Esophagus squamous epithelium (tissue), 5 donors: ENCODE measurements at regions not wholly inside any gene's neighbourhood (a gene's known extent, or its start where the extent isn't known, plus 50 kb on each side); places are given as distances from the start of the nearest gene placed in this dataset.

Source experiments
- DNase-seq: peaks from one replicate; lab custom pipeline; 2025; lab: John Stamatoyannopoulos, UW
- H3K27ac ChIP-seq, 4 donors: fragments of 200-600 bp; sonication (generic); one replicate each; pipeline ENCODE4 v1.5.1; 2016 to 2019; ENCODE audit warnings: mild to moderate bottlenecking in 1 of 4
- H3K27me3 ChIP-seq, 4 donors: fragments of 200-600 bp; sonication (generic); 1 replicate in 3 of 4; 2 replicates in 1 of 4; pipeline versions ENCODE4 v1.5.1 to v1.6.0; 2017 to 2021; ENCODE audit warnings: antibody characterized with exemption in 1 of 4
- H3K36me3 ChIP-seq, 3 donors: fragments of 200-600 bp; sonication (generic); one replicate each; pipeline ENCODE4 v1.5.1; 2016 to 2019
- H3K4me1 ChIP-seq, 3 donors: fragments of 200-600 bp; sonication (generic); one replicate each; pipeline ENCODE4 v1.5.1; 2017 to 2019
- H3K4me3 ChIP-seq, 4 donors: fragments of 200-600 bp; sonication (generic); 1 replicate in 3 of 4; 2 replicates in 1 of 4; pipeline ENCODE4 v1.5.1; 2016 to 2019; ENCODE audit warnings: mild to moderate bottlenecking in 2 of 4, moderate library complexity in 1 of 4
- H3K9me3 ChIP-seq, 3 donors: fragments of 200-600 bp; sonication (generic); one replicate each; pipeline ENCODE4 v1.5.1; 2016 to 2019
- POLR2A ChIP-seq, 4 donors: fragments of 450-650 bp; IDR thresholded peaks; one replicate each; pipeline ENCODE4 v1.6.1; 2017; ENCODE audit warnings: antibody characterized with exemption in 4 of 4, mild to moderate bottlenecking in 4 of 4, moderate library complexity in 3 of 4
- WGBS, 2 donors: methylation state at CpG; one replicate each; pipeline ENCODE4 v1.1.5; 2018; 5-methylcytosine and 5-hydroxymethylcytosine counted together
- intact Hi-C: fragments of 100-400 bp; cut with DNase I; formaldehyde crosslinking; loops from one replicate; pipeline ENCODE4 v1.15.0; 2022
- TF ChIP-seq, protein P1 (sequence below), 6 experiments: fragments of 450-650 bp in 4 of 6; fragments of 200-600 bp in 2 of 6; sonication (generic) in 2 of 6; IDR thresholded peaks; one replicate each; pipeline ENCODE4 v1.5.1; 2016 to 2019; ENCODE audit warnings: antibody characterized with exemption in 6 of 6, mild to moderate bottlenecking in 4 of 6, moderate library complexity in 4 of 6
- donor health status: DM: yes; HTN: yes; CAD: no.

DNA sequence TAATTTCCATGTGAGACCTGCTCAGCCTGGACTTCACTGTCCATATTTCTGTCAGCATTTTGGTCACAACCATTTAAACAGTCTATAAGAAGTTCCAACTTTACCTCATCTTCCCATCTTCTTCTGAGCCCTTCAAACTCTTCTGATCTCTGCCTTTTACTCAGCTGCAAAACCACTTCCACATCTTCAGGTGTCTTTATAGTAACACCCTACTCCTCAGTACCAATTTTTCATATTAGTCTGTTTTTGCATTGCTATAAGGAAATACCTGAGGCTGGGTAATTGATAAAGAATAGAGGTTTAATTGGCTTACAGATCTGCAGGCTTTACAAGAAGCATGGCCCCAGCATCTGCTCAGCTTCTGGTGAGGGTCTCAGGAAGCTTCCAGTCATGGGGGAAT lies 1648.9 kb upstream of the SLC10A2 start:
- no peaks in the 10 kb centered on the region for H3K36me3 ChIP-seq
- intact Hi-C loops = no loop called here
- no peaks in the 10 kb centered on the region for H3K27me3 ChIP-seq
- H3K27ac ChIP-seq = no peak overlapping the region
- DNase-seq = no peak
- H3K4me3 ChIP-seq = no peak overlapping the region
- H3K4me1 ChIP-seq = no peaks in the 10 kb centered on the region
- TF ChIP-seq, protein P1, sequence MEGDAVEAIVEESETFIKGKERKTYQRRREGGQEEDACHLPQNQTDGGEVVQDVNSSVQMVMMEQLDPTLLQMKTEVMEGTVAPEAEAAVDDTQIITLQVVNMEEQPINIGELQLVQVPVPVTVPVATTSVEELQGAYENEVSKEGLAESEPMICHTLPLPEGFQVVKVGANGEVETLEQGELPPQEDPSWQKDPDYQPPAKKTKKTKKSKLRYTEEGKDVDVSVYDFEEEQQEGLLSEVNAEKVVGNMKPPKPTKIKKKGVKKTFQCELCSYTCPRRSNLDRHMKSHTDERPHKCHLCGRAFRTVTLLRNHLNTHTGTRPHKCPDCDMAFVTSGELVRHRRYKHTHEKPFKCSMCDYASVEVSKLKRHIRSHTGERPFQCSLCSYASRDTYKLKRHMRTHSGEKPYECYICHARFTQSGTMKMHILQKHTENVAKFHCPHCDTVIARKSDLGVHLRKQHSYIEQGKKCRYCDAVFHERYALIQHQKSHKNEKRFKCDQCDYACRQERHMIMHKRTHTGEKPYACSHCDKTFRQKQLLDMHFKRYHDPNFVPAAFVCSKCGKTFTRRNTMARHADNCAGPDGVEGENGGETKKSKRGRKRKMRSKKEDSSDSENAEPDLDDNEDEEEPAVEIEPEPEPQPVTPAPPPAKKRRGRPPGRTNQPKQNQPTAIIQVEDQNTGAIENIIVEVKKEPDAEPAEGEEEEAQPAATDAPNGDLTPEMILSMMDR (IDR thresholded peaks at IDR 0.05) = no peak
- no peak for TF ChIP-seq POLR2A (IDR thresholded peaks at IDR 0.05)
- no peaks in the 10 kb centered on the region for H3K9me3 ChIP-seq

DNA sequence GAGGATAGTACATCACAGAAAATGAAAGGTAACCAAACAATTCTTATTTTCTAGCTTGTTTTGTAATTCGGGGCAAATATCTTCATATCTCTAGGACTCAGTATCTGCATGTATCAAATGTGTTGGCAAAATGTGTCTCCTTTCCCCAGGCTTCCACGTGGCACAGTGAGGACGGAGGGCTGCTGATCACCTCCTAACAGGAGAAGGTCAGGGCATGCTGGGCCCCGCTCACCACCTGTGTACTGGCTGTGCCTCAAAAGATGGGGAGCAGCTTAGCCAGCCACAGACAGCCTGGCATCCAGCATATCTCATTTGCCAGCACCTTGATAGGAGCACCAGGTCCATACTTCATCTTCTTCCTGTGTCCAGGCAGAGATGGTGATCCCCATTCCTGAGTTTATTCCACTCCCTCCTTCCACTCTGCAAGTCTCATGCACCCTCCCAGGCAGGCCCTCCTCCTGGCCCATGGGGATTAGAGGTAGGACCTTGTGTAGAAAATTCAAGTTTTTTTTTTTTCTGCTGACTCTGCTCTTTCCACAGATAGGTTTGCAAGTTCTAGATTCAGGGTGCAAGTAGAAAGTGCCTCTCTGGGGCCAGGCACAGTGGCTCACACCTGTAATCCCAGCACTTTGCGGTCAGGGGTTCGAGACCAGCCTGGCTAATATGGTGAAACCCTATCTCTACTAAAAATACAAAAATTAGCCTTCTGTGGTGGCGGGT lies 1639.0 kb upstream of the SLC10A2 start:
- intact Hi-C loops = no loop called here
- DNase-seq = no peak
- Histone ChIP-seq H3K36me3 (no peaks in the 10 kb centered on the region), H3K4me1 (no peaks in the 10 kb centered on the region), H3K27ac (no peak overlapping the region), H3K4me3 (no peak overlapping the region), H3K9me3 (no peaks in the 10 kb centered on the region), H3K27me3 (no peaks in the 10 kb centered on the region)
- TF ChIP-seq, protein P1 (IDR thresholded peaks at IDR 0.05) = no peak
- WGBS, 2 donors = 75 to 85% methylated on average over 7 of the region's 7 CpGs

DNA sequence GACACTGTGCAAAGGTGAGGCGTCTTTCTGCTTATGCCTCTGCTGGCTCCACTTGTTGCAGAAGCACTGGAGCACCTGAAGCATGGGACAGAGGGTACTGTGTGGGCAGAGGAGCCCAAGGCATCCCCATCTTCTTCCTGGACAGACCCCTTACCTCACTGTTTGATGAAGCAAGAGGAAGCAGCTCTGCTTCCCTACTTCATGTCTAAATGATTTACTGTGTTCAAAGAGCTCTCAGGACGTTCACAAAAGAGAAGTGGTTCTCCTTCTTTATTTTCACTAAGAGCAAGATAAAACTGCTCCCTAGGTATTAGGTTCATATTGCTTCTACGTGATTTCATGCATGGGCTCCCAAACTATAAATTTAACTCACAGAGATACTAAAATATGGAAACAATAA lies 1635.4 kb upstream of the SLC10A2 start:
- intact Hi-C loops = no loop called here
- 44 to 56% methylated on average over 3 of the region's 3 CpGs for WGBS, 2 donors
- DNase-seq = no peak
- H3K4me1 ChIP-seq = no peaks in the 10 kb centered on the region
- H3K27me3 ChIP-seq = no peaks in the 10 kb centered on the region
- no peak overlapping the region for H3K27ac ChIP-seq
- no peak overlapping the region for H3K4me3 ChIP-seq
- no peaks in the 10 kb centered on the region for H3K36me3 ChIP-seq
- H3K9me3 ChIP-seq = no peaks in the 10 kb centered on the region
- TF ChIP-seq, protein P1 (IDR thresholded peaks at IDR 0.05) = no peak
- no peak for TF ChIP-seq POLR2A (IDR thresholded peaks at IDR 0.05)

DNA sequence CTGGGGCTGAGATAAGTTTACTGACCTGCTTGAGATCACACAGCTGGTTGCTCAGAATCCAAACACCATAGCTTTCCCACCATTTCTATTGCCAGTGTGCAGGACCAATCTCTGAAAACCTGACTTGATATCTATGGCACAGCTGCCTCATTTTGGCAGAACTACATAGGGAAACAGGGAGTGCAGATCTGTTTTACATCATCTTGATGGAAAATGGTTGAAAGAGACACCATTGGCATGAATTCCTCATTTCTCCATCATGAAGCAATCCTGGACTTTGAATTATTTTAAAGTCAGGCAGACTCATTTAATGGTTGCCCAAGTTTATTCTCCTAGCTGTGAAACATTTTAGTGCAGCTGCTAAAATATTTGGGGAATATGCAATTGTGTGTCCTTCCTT lies 1628.2 kb upstream of the SLC10A2 start:
- Histone ChIP-seq H3K36me3 (no peaks in the 10 kb centered on the region), H3K27ac (no peak overlapping the region), H3K27me3 (no peaks in the 10 kb centered on the region), H3K4me3 (no peak overlapping the region), H3K4me1 (no peaks in the 10 kb centered on the region), H3K9me3 (no peaks in the 10 kb centered on the region)
- intact Hi-C loops = no loop called here
- TF ChIP-seq, protein P1 (IDR thresholded peaks at IDR 0.05) = no peak
- no peak for TF ChIP-seq POLR2A (IDR thresholded peaks at IDR 0.05)
- no peak for DNase-seq

DNA sequence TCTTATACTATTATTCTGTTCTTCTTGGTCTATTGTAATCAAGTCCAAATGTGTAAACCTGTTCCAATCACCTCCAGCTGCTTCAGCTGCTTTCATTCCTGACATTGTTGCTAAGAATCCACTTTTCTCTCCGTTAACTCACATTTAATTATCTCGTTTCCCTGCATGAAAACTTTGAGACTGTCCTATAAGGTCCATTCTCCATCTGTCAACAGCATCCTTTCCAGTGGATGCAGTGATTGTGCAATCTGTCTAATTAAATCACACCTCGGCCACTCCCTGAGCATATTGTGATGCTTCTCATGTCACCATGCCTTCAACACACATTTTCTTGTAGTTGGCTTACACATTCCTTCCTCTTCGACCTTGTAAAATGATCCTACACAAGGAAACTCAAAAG lies 1626.9 kb upstream of the SLC10A2 start:
- no peaks in the 10 kb centered on the region for H3K9me3 ChIP-seq
- no peaks in the 10 kb centered on the region for H3K36me3 ChIP-seq
- H3K4me3 ChIP-seq = no peak overlapping the region
- 53 to 55% methylated on average over 4 of the region's 4 CpGs for WGBS, 2 donors
- no peak for TF ChIP-seq POLR2A (IDR thresholded peaks at IDR 0.05)
- TF ChIP-seq, protein P1 (IDR thresholded peaks at IDR 0.05) = no peak
- intact Hi-C loops = no loop called here
- H3K27ac ChIP-seq = no peak overlapping the region
- DNase-seq = no peak
- no peaks in the 10 kb centered on the region for H3K4me1 ChIP-seq
- H3K27me3 ChIP-seq = no peaks in the 10 kb centered on the region
